GM12864 (cell line): ENCODE measurements at regions not wholly inside any gene's neighbourhood (a gene's known extent, or its start where the extent isn't known, plus 50 kb on each side); places are given as distances from the start of the nearest gene placed in this dataset.

Experiments used
- DNase-seq: peaks from one replicate; pipeline ENCODE4 v3.0.0-alpha.2; 2011; ENCODE audit warnings: low read depth
- H3K4me3 ChIP-seq: 2 replicates; pipeline ENCODE4 v1.5.1; 2011; ENCODE audit warnings: mild to moderate bottlenecking, low read depth, low read length, control low read depth
- TF ChIP-seq, protein P1 (sequence below): IDR thresholded peaks from 2 replicates; pipeline ENCODE4 v1.5.1; 2011; ENCODE audit warnings: low read depth, mild to moderate bottlenecking, moderate library complexity, low read length, control low read depth, inconsistent platforms; ENCODE audit errors: missing control alignments

DNA sequence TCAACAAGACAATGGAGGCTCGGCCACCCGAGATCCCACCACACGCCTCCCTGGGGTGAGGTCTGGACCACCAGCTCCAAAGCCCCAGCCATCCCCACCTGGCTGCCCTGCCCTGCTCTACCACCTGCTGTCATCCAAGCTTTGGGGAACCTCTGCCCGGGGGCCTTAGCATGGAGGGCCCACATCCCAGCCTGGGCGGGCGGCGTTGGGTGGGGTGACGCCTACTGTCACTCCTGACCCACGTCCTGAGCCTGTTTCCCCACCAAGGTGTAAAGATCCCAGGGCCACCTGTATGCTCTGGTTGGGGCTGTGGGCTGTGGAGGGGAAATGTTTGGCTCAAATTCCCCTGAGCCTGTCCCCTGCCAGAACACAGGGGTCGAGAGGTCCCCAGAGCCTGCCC, 437.6 kb downstream of the EIPR1 start:
- DNase-seq, result no peak
- TF ChIP-seq, protein P1, sequence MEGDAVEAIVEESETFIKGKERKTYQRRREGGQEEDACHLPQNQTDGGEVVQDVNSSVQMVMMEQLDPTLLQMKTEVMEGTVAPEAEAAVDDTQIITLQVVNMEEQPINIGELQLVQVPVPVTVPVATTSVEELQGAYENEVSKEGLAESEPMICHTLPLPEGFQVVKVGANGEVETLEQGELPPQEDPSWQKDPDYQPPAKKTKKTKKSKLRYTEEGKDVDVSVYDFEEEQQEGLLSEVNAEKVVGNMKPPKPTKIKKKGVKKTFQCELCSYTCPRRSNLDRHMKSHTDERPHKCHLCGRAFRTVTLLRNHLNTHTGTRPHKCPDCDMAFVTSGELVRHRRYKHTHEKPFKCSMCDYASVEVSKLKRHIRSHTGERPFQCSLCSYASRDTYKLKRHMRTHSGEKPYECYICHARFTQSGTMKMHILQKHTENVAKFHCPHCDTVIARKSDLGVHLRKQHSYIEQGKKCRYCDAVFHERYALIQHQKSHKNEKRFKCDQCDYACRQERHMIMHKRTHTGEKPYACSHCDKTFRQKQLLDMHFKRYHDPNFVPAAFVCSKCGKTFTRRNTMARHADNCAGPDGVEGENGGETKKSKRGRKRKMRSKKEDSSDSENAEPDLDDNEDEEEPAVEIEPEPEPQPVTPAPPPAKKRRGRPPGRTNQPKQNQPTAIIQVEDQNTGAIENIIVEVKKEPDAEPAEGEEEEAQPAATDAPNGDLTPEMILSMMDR, result no peak
- no peak overlapping the region for H3K4me3 ChIP-seq

DNA sequence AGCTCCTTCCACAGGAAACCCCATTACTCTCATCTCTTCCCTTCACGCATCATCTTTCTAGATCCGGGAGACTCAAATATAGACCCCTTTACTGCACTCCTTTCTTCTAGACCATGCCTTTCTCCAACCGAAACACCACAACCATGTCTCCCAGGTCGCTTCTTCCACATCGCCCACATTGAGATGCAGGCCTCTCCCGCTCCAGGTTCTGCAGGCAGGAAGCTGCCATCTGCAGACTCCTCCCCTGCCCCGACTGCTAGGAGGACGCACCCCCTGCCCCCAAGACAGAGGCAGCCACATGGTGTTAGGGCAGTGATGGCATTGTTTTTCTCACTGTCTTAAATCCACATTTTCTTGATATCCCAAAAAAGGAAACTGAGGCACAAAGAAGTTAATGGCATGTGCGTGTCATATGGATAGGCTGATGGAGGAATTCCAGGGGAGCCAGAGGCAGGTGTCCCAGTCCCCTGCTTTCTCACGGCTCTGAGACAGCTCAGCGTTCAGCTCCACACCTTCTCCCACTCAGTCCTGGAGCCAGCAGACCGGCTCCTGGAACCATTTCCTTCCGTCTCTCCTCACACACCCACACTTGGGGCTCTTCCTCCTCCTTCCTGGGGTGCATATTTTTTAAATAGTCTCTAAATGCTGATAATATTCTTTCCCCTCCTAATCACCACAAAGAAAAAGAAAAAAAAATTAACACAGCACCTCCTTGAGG, 438.4 kb downstream of the EIPR1 start:
- H3K4me3 ChIP-seq, result no peak overlapping the region
- no peak for DNase-seq
- TF ChIP-seq, protein P1, result no peak

DNA sequence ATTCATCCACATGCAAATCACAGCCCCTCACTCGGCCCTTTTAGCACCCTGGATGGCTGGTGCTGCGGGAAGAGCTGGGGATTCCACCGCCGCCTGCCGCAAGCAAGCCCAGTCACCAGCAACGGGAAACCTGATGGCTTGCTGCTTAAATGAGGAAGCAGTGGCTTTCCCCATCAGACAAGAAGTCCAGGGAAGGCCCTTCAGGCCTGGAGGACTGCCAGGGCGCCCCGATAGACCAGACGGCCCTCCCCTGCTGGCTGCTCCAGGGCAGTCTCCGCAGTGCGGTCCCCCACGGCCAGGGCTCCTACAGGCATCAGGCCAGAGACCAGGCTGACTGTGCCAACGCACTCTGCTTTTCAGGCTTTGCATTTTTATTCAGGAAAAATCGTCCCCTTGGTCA, 439.1 kb downstream of the EIPR1 start:
- no peak overlapping the region for H3K4me3 ChIP-seq
- no peak for DNase-seq
- TF ChIP-seq, protein P1, result no peak

DNA sequence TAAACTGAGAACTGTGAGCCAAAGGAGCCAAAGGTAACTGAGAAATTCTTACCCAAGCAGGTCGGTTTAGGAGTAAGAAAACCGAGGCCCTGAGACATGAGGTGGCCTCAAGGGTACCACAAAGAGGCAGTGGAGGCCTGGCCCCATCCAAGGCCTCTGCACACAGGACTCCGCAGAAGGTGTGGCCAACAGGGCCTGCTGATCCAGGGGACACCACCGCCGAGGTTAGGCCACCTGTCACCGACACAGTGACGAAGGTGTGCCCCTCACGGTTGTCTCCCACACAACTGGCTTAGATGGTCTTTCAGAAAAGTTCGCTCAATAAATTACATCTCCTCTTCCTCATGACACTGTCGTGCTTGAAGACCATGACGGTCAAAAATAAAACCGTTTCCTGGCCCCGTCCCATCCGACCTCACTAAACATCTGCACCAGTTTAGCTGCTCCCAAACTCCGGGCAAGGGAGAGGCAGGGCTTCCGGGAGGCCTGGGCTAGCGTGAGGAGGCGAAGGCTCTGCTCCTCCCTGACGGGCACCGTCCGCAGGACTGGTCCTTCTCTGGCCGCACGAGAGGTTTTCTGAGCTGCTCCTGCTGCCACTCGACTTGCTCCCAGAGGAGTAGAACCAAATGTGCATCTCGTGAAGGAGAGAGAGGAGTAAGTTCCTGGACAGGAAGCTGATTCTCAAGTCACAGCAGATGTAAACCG, 442.0 kb downstream of the EIPR1 start:
- DNase-seq, result no peak
- TF ChIP-seq, protein P1, result no peak
- no peak overlapping the region for H3K4me3 ChIP-seq

DNA sequence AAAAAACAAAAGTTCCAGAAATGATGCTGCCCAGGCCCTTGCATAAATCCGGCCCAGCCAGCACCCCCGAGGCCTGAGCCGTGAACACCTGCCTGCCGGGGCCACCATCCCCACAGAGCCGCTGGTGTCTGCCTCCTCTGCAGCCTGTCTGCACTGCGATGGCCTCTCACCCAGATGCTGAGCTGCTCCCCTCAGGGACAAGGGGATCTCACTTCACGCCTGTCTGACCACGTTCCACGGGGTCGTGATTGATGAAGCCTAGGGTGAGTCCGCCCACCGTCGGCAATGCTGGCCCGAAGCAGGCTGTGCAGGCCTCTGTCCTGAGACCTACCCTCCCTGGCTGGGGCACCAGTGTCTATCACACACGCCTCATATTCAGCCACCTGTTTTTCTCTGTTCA, 444.2 kb downstream of the EIPR1 start:
- TF ChIP-seq, protein P1, result no peak
- no peak for DNase-seq
- no peak overlapping the region for H3K4me3 ChIP-seq

DNA sequence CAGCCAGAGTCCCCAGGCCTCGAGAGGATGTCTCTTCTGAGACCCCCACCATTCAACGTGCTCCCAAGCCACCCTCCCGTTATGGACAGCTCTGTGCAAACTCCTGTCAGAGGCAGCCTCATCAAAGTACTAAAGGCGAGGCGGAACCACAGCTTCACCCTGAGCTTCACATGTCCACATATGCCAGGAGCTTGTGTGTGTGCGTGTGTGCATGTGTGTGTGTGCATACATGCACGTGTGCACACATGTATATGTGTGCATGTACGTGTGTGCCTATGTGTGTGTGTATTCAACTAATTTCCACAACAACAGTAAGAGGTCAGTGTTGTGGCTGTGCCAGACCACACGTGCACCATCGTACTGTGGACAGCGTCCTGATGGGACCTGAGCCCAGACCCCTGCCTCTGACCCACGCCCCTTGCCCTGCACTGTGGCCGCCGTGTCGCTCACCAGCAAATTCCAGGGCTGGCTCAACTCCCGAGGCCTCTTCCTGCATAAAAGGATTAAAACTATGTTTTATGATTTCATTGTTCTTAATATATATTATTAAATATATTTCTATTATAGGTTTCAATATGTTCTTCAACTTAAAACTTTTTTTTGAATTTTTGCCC, 444.8 kb downstream of the EIPR1 start:
- H3K4me3 ChIP-seq, result no peak overlapping the region
- TF ChIP-seq, protein P1, result no peak
- DNase-seq, result no peak
